ENCODE measurements at regions not wholly inside any gene's neighbourhood (a gene's known extent, or its start where the extent isn't known, plus 50 kb on each side); places are given as distances from the start of the nearest gene placed in this dataset.

- Histone ChIP-seq H3K9me3 (ENCODE audit: control insufficient read depth, low read length) (no peaks in the 10 kb centered on the region), H3K9ac (no peak overlapping the region), H3K4me1 (no peaks in the 10 kb centered on the region), H3K4me2 (ENCODE audit: low read length) (no peak overlapping the region), H3K27me3 (ENCODE audit: control insufficient read depth, insufficient read depth, low read length) (no peaks in the 10 kb centered on the region), H3K4me3 (ENCODE audit: low read depth, low read length) (no peak overlapping the region), H3K36me3 (ENCODE audit: control insufficient read depth, insufficient read depth, low read length) (no peaks in the 10 kb centered on the region), H2AFZ (no peak overlapping the region), H3K79me2 (no peaks in the 10 kb centered on the region), H3K27ac (no peak overlapping the region)
- TF ChIP-seq, protein P1, sequence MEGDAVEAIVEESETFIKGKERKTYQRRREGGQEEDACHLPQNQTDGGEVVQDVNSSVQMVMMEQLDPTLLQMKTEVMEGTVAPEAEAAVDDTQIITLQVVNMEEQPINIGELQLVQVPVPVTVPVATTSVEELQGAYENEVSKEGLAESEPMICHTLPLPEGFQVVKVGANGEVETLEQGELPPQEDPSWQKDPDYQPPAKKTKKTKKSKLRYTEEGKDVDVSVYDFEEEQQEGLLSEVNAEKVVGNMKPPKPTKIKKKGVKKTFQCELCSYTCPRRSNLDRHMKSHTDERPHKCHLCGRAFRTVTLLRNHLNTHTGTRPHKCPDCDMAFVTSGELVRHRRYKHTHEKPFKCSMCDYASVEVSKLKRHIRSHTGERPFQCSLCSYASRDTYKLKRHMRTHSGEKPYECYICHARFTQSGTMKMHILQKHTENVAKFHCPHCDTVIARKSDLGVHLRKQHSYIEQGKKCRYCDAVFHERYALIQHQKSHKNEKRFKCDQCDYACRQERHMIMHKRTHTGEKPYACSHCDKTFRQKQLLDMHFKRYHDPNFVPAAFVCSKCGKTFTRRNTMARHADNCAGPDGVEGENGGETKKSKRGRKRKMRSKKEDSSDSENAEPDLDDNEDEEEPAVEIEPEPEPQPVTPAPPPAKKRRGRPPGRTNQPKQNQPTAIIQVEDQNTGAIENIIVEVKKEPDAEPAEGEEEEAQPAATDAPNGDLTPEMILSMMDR (IDR thresholded peaks at IDR 0.05): no peak
Observed at GRCh38 chr1:228961511-228961910, 226.2 kb downstream of the RHOU start.

DNA sequence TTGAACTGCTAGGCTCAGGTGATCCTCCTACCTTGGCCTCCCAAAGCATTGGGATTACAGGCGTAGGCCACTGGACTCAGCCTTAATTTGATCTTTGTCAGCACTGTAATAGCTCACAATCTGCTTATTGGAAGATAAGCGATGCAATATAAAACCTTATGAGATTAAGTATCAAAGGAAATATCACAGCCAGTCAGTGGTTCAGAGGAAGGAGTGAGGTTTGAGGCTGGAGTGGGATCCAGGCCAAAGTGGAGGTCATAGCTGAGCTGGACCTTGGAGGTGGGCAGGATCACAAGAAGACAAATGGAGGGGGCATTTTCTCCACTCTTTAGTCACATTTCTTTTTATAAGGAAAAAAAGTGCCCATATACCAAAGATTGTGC lies 228.5 kb downstream of the RHOU start:
- no peaks in the 10 kb centered on the region for H3K79me2 ChIP-seq
- H3K4me2 ChIP-seq (ENCODE audit: low read length): no peak overlapping the region
- no peak overlapping the region for H3K4me3 ChIP-seq (ENCODE audit: low read depth, low read length)
- no peaks in the 10 kb centered on the region for H3K36me3 ChIP-seq (ENCODE audit: control insufficient read depth, insufficient read depth, low read length)
- H3K27me3 ChIP-seq (ENCODE audit: control insufficient read depth, insufficient read depth, low read length): no peaks in the 10 kb centered on the region
- H3K27ac ChIP-seq: no peak overlapping the region
- no peaks in the 10 kb centered on the region for H3K4me1 ChIP-seq
- no peaks in the 10 kb centered on the region for H3K9me3 ChIP-seq (ENCODE audit: control insufficient read depth, low read length)
- TF ChIP-seq, protein P1 (IDR thresholded peaks at IDR 0.05): no peak
- no peak overlapping the region for H2AFZ ChIP-seq
- no peak overlapping the region for H3K9ac ChIP-seq

- no peak overlapping the region for H3K9ac ChIP-seq
Observed at GRCh38 chr1:228964178-228965089, 229.2 kb downstream of the RHOU start.

GRCh38 chr1:228968891-228969606 lies 233.8 kb downstream of the RHOU start:
- TF ChIP-seq, protein P1 (IDR thresholded peaks at IDR 0.05): no peak
- H3K79me2 ChIP-seq: no peaks in the 10 kb centered on the region
- H3K9me3 ChIP-seq (ENCODE audit: control insufficient read depth, low read length): no peaks in the 10 kb centered on the region
- no peak overlapping the region for H3K4me3 ChIP-seq (ENCODE audit: low read depth, low read length)
- no peak overlapping the region for H3K27ac ChIP-seq
- no peaks in the 10 kb centered on the region for H3K36me3 ChIP-seq (ENCODE audit: control insufficient read depth, insufficient read depth, low read length)
- no peaks in the 10 kb centered on the region for H3K27me3 ChIP-seq (ENCODE audit: control insufficient read depth, insufficient read depth, low read length)
- H3K4me1 ChIP-seq: no peaks in the 10 kb centered on the region
- H2AFZ ChIP-seq: no peak overlapping the region
- no peak overlapping the region for H3K9ac ChIP-seq
- H3K4me2 ChIP-seq (ENCODE audit: low read length): no peak overlapping the region

More at GRCh38 chr1:228964178-228965089, 229.2 kb downstream of the RHOU start:
- Histone ChIP-seq H3K27me3 (ENCODE audit: control insufficient read depth, insufficient read depth, low read length) (no peaks in the 10 kb centered on the region), H3K4me3 (ENCODE audit: low read depth, low read length) (no peak overlapping the region), H3K4me1 (no peaks in the 10 kb centered on the region), H3K27ac (no peak overlapping the region), H3K4me2 (ENCODE audit: low read length) (no peak overlapping the region), H3K36me3 (ENCODE audit: control insufficient read depth, insufficient read depth, low read length) (no peaks in the 10 kb centered on the region), H2AFZ (peak overlapping the region; percentile 20), H3K79me2 (no peaks in the 10 kb centered on the region), H3K9me3 (ENCODE audit: control insufficient read depth, low read length) (no peaks in the 10 kb centered on the region)
- TF ChIP-seq, protein P1 (IDR thresholded peaks at IDR 0.05): no peak

Measured in parathyroid adenoma (tissue), 2 donors.